HCT116 (cell line): ENCODE measurements at regions not wholly inside any gene's neighbourhood (a gene's known extent, or its start where the extent isn't known, plus 50 kb on each side); places are given as distances from the start of the nearest gene placed in this dataset.

ENCODE experiments used
- ATAC-seq: fragments of 200-7000 bp; cut with Tn5 transposase; 2 replicates; pipeline ENCODE4 v1.9.1; 2020; ENCODE audit warnings: mild to moderate bottlenecking, moderate library complexity
- BruUV-seq: library from RNA; stranded (reverse); fragments of 400-500 nt; replicated peaks from 2 replicates; lab custom pipeline; 2021; lab: Mats Ljungman, UMichigan
- CTCF ChIA-PET: fragments of 300-600 bp; sonication (Branson Sonifier 250); formaldehyde crosslinking; loops from one replicate; lab custom pipeline; 2021; ENCODE audit warnings: antibody characterized with exemption; lab: Charles Lee
- POLR2A ChIA-PET: fragments of 300-600, 350-600 bp; sonication (Branson Sonifier 250); formaldehyde crosslinking; loops from one replicate; lab custom pipeline; 2021; ENCODE audit warnings: antibody characterized with exemption; lab: Charles Lee
- RAD21 ChIA-PET, 2 experiments: fragments of 300-600 bp; sonication (Branson Sonifier 250); formaldehyde crosslinking; loops; one replicate each; lab custom pipeline; 2023; ENCODE audit warnings: low total read pairs in 2 of 2; ENCODE audit not compliant: uncharacterized antibody in 2 of 2, unreplicated experiment in 2 of 2, low non-redundant PET in 1 of 2; lab: Charles Lee
- DNase-seq: peaks from one replicate; pipeline ENCODE4 v3.0.0-alpha.2; 2010; ENCODE audit warnings: low read depth, low spot score
- H2AFZ ChIP-seq: fragments of 200-600 bp; shearing (Covaris generic), sonication (generic); 2 replicates; pipeline ENCODE4 v1.6.1; 2017; ENCODE audit warnings: low read depth, mixed run types, mixed read lengths, antibody characterized with exemption, low read length; ENCODE audit not compliant: poor library complexity, severe bottlenecking
- H3K27ac ChIP-seq: 2 replicates; pipeline ENCODE4 v1.5.1; 2012; ENCODE audit warnings: low read depth, low read length
- H3K27me3 ChIP-seq: fragments of 200-600 bp; sonication (generic); 2 replicates; pipeline ENCODE4 v1.6.1; 2016; ENCODE audit warnings: mixed run types, low read length, mixed read lengths; ENCODE audit not compliant: insufficient read depth
- H3K36me3 ChIP-seq, 2 experiments: fragments of 200-500 bp in 1 of 2; fragments of 200-600 bp in 1 of 2; sonication (Bioruptor generic) in 1 of 2; sonication (generic) in 1 of 2; 2 replicates each; pipeline versions ENCODE4 v1.5.1 to v1.6.1; 2014 to 2016; ENCODE audit warnings: low read length in 2 of 2, inconsistent platforms in 1 of 2, mixed read lengths in 1 of 2, mixed run types in 1 of 2; ENCODE audit not compliant: insufficient read depth in 2 of 2, control insufficient read depth in 1 of 2
- H3K4me1 ChIP-seq, 2 experiments: fragments of 200-600 bp in 1 of 2; sonication (generic) in 1 of 2; 2 replicates each; pipeline versions ENCODE4 v1.5.1 to v1.6.1; 2012 to 2017; ENCODE audit warnings: low read length in 2 of 2, inconsistent platforms in 1 of 2, mild to moderate bottlenecking in 1 of 2, mixed read lengths in 1 of 2, mixed run types in 1 of 2, moderate library complexity in 1 of 2; ENCODE audit not compliant: insufficient read depth in 2 of 2, control insufficient read depth in 1 of 2
- H3K4me2 ChIP-seq: fragments of 200-600 bp; sonication (generic); 2 replicates; pipeline ENCODE4 v1.6.1; 2017; ENCODE audit warnings: mixed run types, low read length, mixed read lengths
- H3K4me3 ChIP-seq, 2 experiments: fragments of 200-600 bp in 1 of 2; sonication (generic) in 1 of 2; replicated peaks in 1 of 2; 2 replicates each; pipeline ENCODE4 v1.5.1; 2011 to 2016; ENCODE audit warnings: low read length in 2 of 2, control low read depth in 1 of 2, low read depth in 1 of 2, mild to moderate bottlenecking in 1 of 2, mixed read lengths in 1 of 2, mixed run types in 1 of 2
- H3K79me2 ChIP-seq: fragments of 200-600 bp; sonication (generic); 2 replicates; pipeline ENCODE4 v1.6.1; 2017; ENCODE audit warnings: mild to moderate bottlenecking, mixed run types, low read length, moderate library complexity, mixed read lengths; ENCODE audit not compliant: insufficient read depth
- H3K9ac ChIP-seq: fragments of 200-600 bp; sonication (generic); 2 replicates; pipeline ENCODE4 v1.6.1; 2016; ENCODE audit warnings: low read length, mixed read lengths
- H3K9me2 ChIP-seq: fragments of 200-600 bp; sonication (generic), shearing (Covaris generic); 2 replicates; pipeline ENCODE4 v1.6.1; 2017; ENCODE audit warnings: mixed run types, mild to moderate bottlenecking, moderate library complexity; ENCODE audit not compliant: insufficient read depth
- H3K9me3 ChIP-seq, 2 experiments: fragments of 200-500 bp in 1 of 2; fragments of 200-600 bp in 1 of 2; sonication (Bioruptor generic) in 1 of 2; sonication (generic) in 1 of 2; 2 replicates each; pipeline ENCODE4 v1.6.1; 2014 to 2017; ENCODE audit warnings: low read length in 2 of 2, mixed read lengths in 2 of 2, inconsistent platforms in 1 of 2, low read depth in 1 of 2, mild to moderate bottlenecking in 1 of 2, mixed run types in 1 of 2, moderate library complexity in 1 of 2; ENCODE audit not compliant: control insufficient read depth in 1 of 2, insufficient read depth in 1 of 2
- H4K20me1 ChIP-seq: fragments of 200-600 bp; sonication (generic), shearing (Covaris generic); 2 replicates; pipeline ENCODE4 v1.6.1; 2017; ENCODE audit warnings: mixed run types, mild to moderate bottlenecking, moderate library complexity; ENCODE audit not compliant: insufficient read depth
- EZH2phosphoT487 ChIP-seq: fragments of 200-600 bp; IDR thresholded peaks from 2 replicates; pipeline ENCODE4 v1.6.1; 2018; ENCODE audit warnings: antibody characterized with exemption, borderline replicate concordance
- FOSL1 ChIP-seq: IDR thresholded peaks from 2 replicates; pipeline ENCODE4 v1.6.1; 2012; ENCODE audit warnings: low read depth
- POLR2A ChIP-seq: IDR thresholded peaks from 2 replicates; pipeline ENCODE4 v1.7.0; 2011; ENCODE audit warnings: borderline replicate concordance; ENCODE audit not compliant: insufficient read depth, insufficient read length; ENCODE audit errors: extremely low read depth
- POLR2AphosphoS5 ChIP-seq: IDR thresholded peaks from 2 replicates; pipeline ENCODE4 v1.6.1; 2011; ENCODE audit warnings: mild to moderate bottlenecking, low read depth, low read length, moderate library complexity
- RAD21 ChIP-seq: IDR thresholded peaks from 2 replicates; pipeline ENCODE4 v1.6.1; 2012; ENCODE audit warnings: low read depth, mild to moderate bottlenecking
- REST ChIP-seq: IDR thresholded peaks from 2 replicates; pipeline ENCODE4 v1.6.1; 2012; ENCODE audit warnings: low read depth
- SRF ChIP-seq: IDR thresholded peaks from 2 replicates; pipeline ENCODE4 v1.6.1; 2012; ENCODE audit warnings: low read depth
- TCF7L2 ChIP-seq: IDR thresholded peaks from 2 replicates; pipeline ENCODE4 v1.7.0; 2011; ENCODE audit warnings: borderline replicate concordance, inconsistent platforms; ENCODE audit not compliant: insufficient read depth, insufficient read length; ENCODE audit errors: extremely low read depth
- YY1 ChIP-seq: IDR thresholded peaks from 2 replicates; pipeline ENCODE4 v1.6.1; 2011; ENCODE audit warnings: low read length, low read depth, moderate library complexity, mild to moderate bottlenecking; ENCODE audit not compliant: insufficient replicate concordance; ENCODE audit errors: extremely low read depth
- ZBTB33 ChIP-seq: IDR thresholded peaks from 2 replicates; pipeline ENCODE4 v1.6.1; 2011; ENCODE audit warnings: mild to moderate bottlenecking, low read length, moderate library complexity; ENCODE audit not compliant: insufficient replicate concordance; ENCODE audit errors: extremely low read depth
- intact Hi-C: fragments of 100-400 bp; cut with micrococcal nuclease; formaldehyde crosslinking; loops from 2 replicates; pipeline ENCODE4 v1.10.0; 2022
- TF ChIP-seq, protein P1 (sequence below), 3 experiments: fragments of 200-600 bp in 1 of 3; sonication (generic) in 1 of 3; IDR thresholded peaks in 2 of 3; conservative IDR thresholded peaks in 1 of 3; 2 replicates each; pipeline ENCODE4 v1.5.1; 2012 to 2017; ENCODE audit warnings: low read depth in 2 of 3, low read length in 2 of 3, antibody characterized with exemption in 1 of 3, borderline replicate concordance in 1 of 3, control low read depth in 1 of 3, mild to moderate bottlenecking in 1 of 3, mixed read lengths in 1 of 3, mixed run types in 1 of 3, moderate library complexity in 1 of 3; ENCODE audit not compliant: insufficient read depth in 1 of 3
- TF ChIP-seq, protein P2 (sequence below): IDR thresholded peaks from 2 replicates; pipeline ENCODE4 v1.6.1; 2012
- TF ChIP-seq, protein P3 (sequence below): IDR thresholded peaks from 2 replicates; pipeline ENCODE4 v1.6.1; 2012

DNA sequence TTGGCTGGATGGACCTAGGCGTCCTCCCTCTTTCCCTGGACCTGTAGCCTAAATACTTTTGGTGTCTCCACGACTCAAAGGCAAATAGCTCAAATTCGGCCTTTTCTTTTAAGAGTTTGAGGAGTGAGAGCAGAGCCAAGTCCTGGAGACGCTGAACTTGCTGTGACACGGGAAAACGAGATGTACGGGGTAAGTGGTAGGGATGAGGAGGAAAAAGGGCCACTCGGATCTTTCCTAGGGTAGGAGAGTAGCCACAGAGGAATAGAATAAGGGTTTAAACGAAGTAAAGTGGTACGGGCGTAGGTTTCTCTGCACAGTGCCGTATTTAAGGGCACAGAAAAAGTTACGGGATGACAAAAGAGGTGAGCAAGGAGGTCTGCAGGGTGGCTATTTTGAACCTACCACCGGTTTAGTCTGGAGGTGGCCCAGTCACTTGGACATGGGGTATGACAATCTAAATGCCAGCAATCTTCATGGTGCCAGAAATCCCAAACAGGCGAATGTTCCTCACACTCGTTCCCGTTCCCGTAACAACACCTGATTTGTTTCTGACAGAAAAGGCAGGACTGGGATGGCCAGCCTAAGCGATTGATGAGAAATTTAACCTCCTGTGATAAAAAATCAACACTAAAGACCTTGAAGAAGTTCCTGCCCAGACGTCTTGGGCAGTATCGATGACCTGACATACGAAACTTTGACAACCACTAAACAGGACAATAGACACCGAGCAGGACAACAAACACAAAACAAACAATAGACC, 149.3 kb downstream of the TRIM27 start:
- ATAC-seq (no peak), DNase-seq (no peak)
- H3K79me2 ChIP-seq, result no peaks in the 10 kb centered on the region
- no peaks in the 10 kb centered on the region for H3K36me3 ChIP-seq
- no peaks in the 10 kb centered on the region for H4K20me1 ChIP-seq
- H3K4me2 ChIP-seq, result no peak overlapping the region
- intact Hi-C loops, result no loop called here
- H3K4me1 ChIP-seq, result peaks cover 22 to 34% of the 10 kb centered on the region in 2 experiments
- H3K27me3 ChIP-seq, result no peaks in the 10 kb centered on the region
- no peak overlapping the region for H3K9ac ChIP-seq
- POLR2A ChIA-PET, result no interaction called here
- H3K9me3 ChIP-seq, result no peaks in the 10 kb centered on the region
- no peak for TF ChIP-seq RAD21
- TF ChIP-seq YY1, result no peak
- TF ChIP-seq ZBTB33, result no peak
- TF ChIP-seq, protein P1, sequence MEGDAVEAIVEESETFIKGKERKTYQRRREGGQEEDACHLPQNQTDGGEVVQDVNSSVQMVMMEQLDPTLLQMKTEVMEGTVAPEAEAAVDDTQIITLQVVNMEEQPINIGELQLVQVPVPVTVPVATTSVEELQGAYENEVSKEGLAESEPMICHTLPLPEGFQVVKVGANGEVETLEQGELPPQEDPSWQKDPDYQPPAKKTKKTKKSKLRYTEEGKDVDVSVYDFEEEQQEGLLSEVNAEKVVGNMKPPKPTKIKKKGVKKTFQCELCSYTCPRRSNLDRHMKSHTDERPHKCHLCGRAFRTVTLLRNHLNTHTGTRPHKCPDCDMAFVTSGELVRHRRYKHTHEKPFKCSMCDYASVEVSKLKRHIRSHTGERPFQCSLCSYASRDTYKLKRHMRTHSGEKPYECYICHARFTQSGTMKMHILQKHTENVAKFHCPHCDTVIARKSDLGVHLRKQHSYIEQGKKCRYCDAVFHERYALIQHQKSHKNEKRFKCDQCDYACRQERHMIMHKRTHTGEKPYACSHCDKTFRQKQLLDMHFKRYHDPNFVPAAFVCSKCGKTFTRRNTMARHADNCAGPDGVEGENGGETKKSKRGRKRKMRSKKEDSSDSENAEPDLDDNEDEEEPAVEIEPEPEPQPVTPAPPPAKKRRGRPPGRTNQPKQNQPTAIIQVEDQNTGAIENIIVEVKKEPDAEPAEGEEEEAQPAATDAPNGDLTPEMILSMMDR (IDR thresholded peaks at IDR 0.05 in 2 of 3, conservative IDR thresholded peaks at IDR 0.05 in 1 of 3; ENCODE audit: borderline replicate concordance in 1 of 3, insufficient read depth in 1 of 3, low read depth in 2 of 3, low read length in 2 of 3), result no peak
- TF ChIP-seq REST, result no peak
- TF ChIP-seq, protein P2, sequence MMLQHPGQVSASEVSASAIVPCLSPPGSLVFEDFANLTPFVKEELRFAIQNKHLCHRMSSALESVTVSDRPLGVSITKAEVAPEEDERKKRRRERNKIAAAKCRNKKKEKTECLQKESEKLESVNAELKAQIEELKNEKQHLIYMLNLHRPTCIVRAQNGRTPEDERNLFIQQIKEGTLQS, result no peak
- TF ChIP-seq POLR2A, result no peak
- no peak for TF ChIP-seq SRF
- no peak for TF ChIP-seq FOSL1
- no peak for TF ChIP-seq POLR2AphosphoS5
- TF ChIP-seq, protein P3, sequence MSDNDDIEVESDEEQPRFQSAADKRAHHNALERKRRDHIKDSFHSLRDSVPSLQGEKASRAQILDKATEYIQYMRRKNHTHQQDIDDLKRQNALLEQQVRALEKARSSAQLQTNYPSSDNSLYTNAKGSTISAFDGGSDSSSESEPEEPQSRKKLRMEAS, result no peak
- TF ChIP-seq TCF7L2, result no peak
- no peak for TF ChIP-seq EZH2phosphoT487
- no peaks in the 10 kb centered on the region for H3K9me2 ChIP-seq
- no peak overlapping the region for H2AFZ ChIP-seq
- H3K4me3 ChIP-seq, result no peak overlapping the region
- no TSS peak for BruUV-seq
- no peak overlapping the region for H3K27ac ChIP-seq
- CTCF ChIA-PET, result no interaction called here
- RAD21 ChIA-PET, result no interaction called here
